Activated CD4-positive, alpha-beta T cell treated with anti-CD3 and anti-CD28 coated beads, Interleukin-2, amount 50 U/mL, for 16 hours (primary cell): ENCODE measurements at regions not wholly inside any gene's neighbourhood (a gene's known extent, or its start where the extent isn't known, plus 50 kb on each side); places are given as distances from the start of the nearest gene placed in this dataset.

Source experiments
- DNase-seq: peaks from one replicate; pipeline ENCODE4 v3.0.0-alpha.2; 2020

- DNase-seq, result no peak
These were observed 300.3 kb upstream of the MGAT5 start for GRCh38 chr2:133953524-133953923.

GRCh38 chr2:133954636-133955035 is 299.2 kb upstream of the MGAT5 start:
- DNase-seq, result no peak

- DNase-seq, result no peak
These were observed 298.7 kb upstream of the MGAT5 start for GRCh38 chr2:133955169-133955568.

GRCh38 chr2:133956434-133956935 is 297.4 kb upstream of the MGAT5 start:
- DNase-seq, result no peak

- DNase-seq, result no peak
These were observed 296.0 kb upstream of the MGAT5 start for GRCh38 chr2:133957724-133958480.

GRCh38 chr2:133959066-133959465 is 294.8 kb upstream of the MGAT5 start:
- DNase-seq, result no peak

- no peak for DNase-seq
These were observed 287.1 kb upstream of the MGAT5 start for GRCh38 chr2:133966720-133967304.

GRCh38 chr2:133967326-133967725 is 286.5 kb upstream of the MGAT5 start:
- DNase-seq, result no peak

GRCh38 chr2:133968446-133968845 is 285.4 kb upstream of the MGAT5 start:
- DNase-seq, result no peak

GRCh38 chr2:133970641-133971040 is 283.2 kb upstream of the MGAT5 start:
- no peak for DNase-seq

GRCh38 chr2:133972297-133972696 is 281.6 kb upstream of the MGAT5 start:
- DNase-seq, result no peak

- DNase-seq, result no peak
These were observed 281.1 kb upstream of the MGAT5 start for GRCh38 chr2:133972786-133973185.

- no peak for DNase-seq
These were observed 279.5 kb upstream of the MGAT5 start for GRCh38 chr2:133974353-133974752.

GRCh38 chr2:133975135-133975534 is 278.7 kb upstream of the MGAT5 start:
- DNase-seq, result no peak

- DNase-seq, result peak; percentile 39
These were observed 278.0 kb upstream of the MGAT5 start for GRCh38 chr2:133975676-133976428.

- no peak for DNase-seq
These were observed 277.2 kb upstream of the MGAT5 start for GRCh38 chr2:133976659-133977058.

- no peak for DNase-seq
These were observed 276.5 kb upstream of the MGAT5 start for GRCh38 chr2:133977405-133977804.

- no peak for DNase-seq
These were observed 271.6 kb upstream of the MGAT5 start for GRCh38 chr2:133982256-133982655.

GRCh38 chr2:133985563-133985962 is 268.3 kb upstream of the MGAT5 start:
- DNase-seq, result no peak

- DNase-seq, result no peak
These were observed 267.6 kb upstream of the MGAT5 start for GRCh38 chr2:133986081-133986837.

- DNase-seq, result no peak
These were observed 266.7 kb upstream of the MGAT5 start for GRCh38 chr2:133986881-133987795.

- DNase-seq, result no peak
These were observed 265.5 kb upstream of the MGAT5 start for GRCh38 chr2:133988316-133988891.
